Upper lobe of right lung (tissue), 1 donor: ENCODE measurements at regions not wholly inside any gene's neighbourhood (a gene's known extent, or its start where the extent isn't known, plus 50 kb on each side); places are given as distances from the start of the nearest gene placed in this dataset.

Experiments
- ATAC-seq: fragments of 200-7000 bp; cut with Tn5 transposase; one replicate; pipeline ENCODE4 v1.9.1; 2020; ENCODE audit warnings: mild to moderate bottlenecking, moderate library complexity
- DNase-seq: peaks from one replicate; pipeline ENCODE4 v3.0.0-alpha.2; 2020
- H3K27ac ChIP-seq: fragments of 200-600 bp; one replicate; pipeline ENCODE4 v1.8.0; 2022
- H3K27me3 ChIP-seq: fragments of 200-600 bp; one replicate; pipeline ENCODE4 v1.8.0; 2022; ENCODE audit warnings: mild to moderate bottlenecking
- H3K36me3 ChIP-seq: fragments of 200-600 bp; one replicate; pipeline ENCODE4 v1.8.0; 2022
- H3K4me1 ChIP-seq: fragments of 200-600 bp; one replicate; pipeline ENCODE4 v1.8.0; 2022
- H3K4me3 ChIP-seq: fragments of 200-600 bp; one replicate; pipeline ENCODE4 v1.8.0; 2022; ENCODE audit warnings: mild to moderate bottlenecking
- H3K9me3 ChIP-seq: fragments of 200-600 bp; one replicate; pipeline ENCODE4 v1.8.0; 2022
- intact Hi-C: fragments of 100-400 bp; cut with DNase I; formaldehyde crosslinking; loops from one replicate; pipeline ENCODE4 v1.11.0; 2022
- TF ChIP-seq, protein P1 (sequence below): fragments of 200-600 bp; IDR thresholded peaks from one replicate; pipeline ENCODE4 v1.8.0; 2022; ENCODE audit warnings: antibody characterized with exemption
- donor health status: DM: no; HTN: yes; CAD: no; lungs with severe emphysema.

- Histone ChIP-seq H3K4me3 (no peak overlapping the region), H3K27ac (no peak overlapping the region), H3K4me1 (peaks cover 4% of the 10 kb centered on the region), H3K27me3 (no peaks in the 10 kb centered on the region), H3K36me3 (no peaks in the 10 kb centered on the region), H3K9me3 (no peaks in the 10 kb centered on the region)
- DNase-seq (no peak), ATAC-seq (no peak)
- intact Hi-C loops = no loop called here
- TF ChIP-seq, protein P1, sequence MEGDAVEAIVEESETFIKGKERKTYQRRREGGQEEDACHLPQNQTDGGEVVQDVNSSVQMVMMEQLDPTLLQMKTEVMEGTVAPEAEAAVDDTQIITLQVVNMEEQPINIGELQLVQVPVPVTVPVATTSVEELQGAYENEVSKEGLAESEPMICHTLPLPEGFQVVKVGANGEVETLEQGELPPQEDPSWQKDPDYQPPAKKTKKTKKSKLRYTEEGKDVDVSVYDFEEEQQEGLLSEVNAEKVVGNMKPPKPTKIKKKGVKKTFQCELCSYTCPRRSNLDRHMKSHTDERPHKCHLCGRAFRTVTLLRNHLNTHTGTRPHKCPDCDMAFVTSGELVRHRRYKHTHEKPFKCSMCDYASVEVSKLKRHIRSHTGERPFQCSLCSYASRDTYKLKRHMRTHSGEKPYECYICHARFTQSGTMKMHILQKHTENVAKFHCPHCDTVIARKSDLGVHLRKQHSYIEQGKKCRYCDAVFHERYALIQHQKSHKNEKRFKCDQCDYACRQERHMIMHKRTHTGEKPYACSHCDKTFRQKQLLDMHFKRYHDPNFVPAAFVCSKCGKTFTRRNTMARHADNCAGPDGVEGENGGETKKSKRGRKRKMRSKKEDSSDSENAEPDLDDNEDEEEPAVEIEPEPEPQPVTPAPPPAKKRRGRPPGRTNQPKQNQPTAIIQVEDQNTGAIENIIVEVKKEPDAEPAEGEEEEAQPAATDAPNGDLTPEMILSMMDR = no peak
These were observed 359.2 kb upstream of the PROK2 start for GRCh38 chr3:72143966-72144717.

- TF ChIP-seq, protein P1 = no peak
- H3K36me3 ChIP-seq = no peaks in the 10 kb centered on the region
- intact Hi-C loops = no loop called here
- H3K27ac ChIP-seq = no peak overlapping the region
- no peak overlapping the region for H3K4me3 ChIP-seq
- peaks cover 4% of the 10 kb centered on the region for H3K4me1 ChIP-seq
- no peaks in the 10 kb centered on the region for H3K9me3 ChIP-seq
- no peaks in the 10 kb centered on the region for H3K27me3 ChIP-seq
- ATAC-seq (no peak), DNase-seq (no peak)
These were observed 358.4 kb upstream of the PROK2 start for GRCh38 chr3:72143322-72143721.

DNA sequence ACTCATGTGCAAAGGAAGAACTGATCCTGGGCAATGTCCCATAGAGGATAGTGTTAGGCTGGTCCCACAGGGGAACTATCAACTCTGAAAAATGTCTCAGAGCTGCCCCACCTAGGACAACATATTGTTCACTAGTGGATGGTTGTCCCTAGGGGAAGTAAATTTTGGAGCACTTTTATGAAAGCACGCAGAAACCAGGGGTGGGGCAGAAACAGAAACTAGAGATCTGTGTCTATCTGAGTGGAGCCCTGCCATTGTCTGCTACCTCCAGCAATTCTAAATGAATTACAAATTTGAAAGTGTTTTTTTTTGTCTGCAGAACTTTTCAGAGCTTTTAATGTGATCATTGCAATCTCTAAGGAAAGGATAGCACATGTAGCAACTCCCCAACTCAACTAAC lies 357.1 kb upstream of the PROK2 start:
- intact Hi-C loops = no loop called here
- ATAC-seq = no peak
- Histone ChIP-seq H3K9me3 (no peaks in the 10 kb centered on the region), H3K27me3 (no peaks in the 10 kb centered on the region), H3K27ac (no peak overlapping the region), H3K36me3 (no peaks in the 10 kb centered on the region), H3K4me3 (no peak overlapping the region), H3K4me1 (peaks cover 4% of the 10 kb centered on the region)
- TF ChIP-seq, protein P1 = no peak
- no peak for DNase-seq

DNA sequence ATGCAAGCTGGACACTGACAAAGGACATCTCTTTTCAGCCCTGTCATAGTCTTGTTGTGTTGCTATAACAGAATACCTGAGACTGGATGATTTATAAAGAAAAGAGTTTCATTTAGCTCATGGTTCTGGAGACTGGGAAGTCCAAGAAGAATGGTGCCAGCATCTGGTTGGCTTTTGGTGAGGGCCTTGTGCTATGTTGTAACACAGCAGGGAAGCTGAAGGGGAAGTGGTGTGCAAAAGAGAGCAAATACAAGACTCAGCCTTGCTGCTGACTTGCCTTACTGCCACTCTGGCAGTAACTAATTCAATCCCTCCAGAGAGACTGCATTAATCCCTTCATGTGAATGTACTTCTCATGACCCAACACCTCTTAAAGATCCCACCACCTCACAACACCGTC lies 356.3 kb upstream of the PROK2 start:
- TF ChIP-seq, protein P1 = no peak
- H3K27ac ChIP-seq = no peak overlapping the region
- no peaks in the 10 kb centered on the region for H3K36me3 ChIP-seq
- H3K9me3 ChIP-seq = no peaks in the 10 kb centered on the region
- no peak overlapping the region for H3K4me3 ChIP-seq
- H3K27me3 ChIP-seq = no peaks in the 10 kb centered on the region
- ATAC-seq (peak; percentile 46), DNase-seq (no peak)
- intact Hi-C loops = no loop called here
- peaks cover 4% of the 10 kb centered on the region for H3K4me1 ChIP-seq

DNA sequence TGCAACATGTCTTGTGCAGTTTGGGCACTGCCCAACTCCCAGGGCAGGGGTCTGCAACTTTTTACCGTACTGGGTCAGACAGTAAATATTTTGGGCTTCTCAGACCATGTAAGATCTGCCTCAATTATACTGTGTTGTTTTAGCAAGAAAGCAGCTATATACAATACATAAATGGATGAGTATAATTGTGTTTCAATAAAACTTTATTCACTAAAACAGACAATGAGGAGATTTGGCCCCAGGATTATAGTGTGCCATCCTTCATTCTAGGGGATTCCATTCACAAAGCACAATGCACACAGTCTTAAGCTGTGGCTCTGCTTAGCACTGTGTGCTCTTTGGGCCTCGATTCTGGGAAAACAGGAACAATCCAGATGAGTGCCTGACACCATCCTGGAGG lies 354.4 kb upstream of the PROK2 start:
- TF ChIP-seq, protein P1 = no peak
- DNase-seq = no peak
- Histone ChIP-seq H3K4me3 (no peak overlapping the region), H3K27me3 (no peaks in the 10 kb centered on the region), H3K4me1 (no peaks in the 10 kb centered on the region), H3K27ac (no peak overlapping the region), H3K36me3 (no peaks in the 10 kb centered on the region), H3K9me3 (no peaks in the 10 kb centered on the region)
- intact Hi-C loops = no loop called here
- ATAC-seq = no peak
